ENCODE measurements at regions not wholly inside any gene's neighbourhood (a gene's known extent, or its start where the extent isn't known, plus 50 kb on each side); places are given as distances from the start of the nearest gene placed in this dataset.

DNA sequence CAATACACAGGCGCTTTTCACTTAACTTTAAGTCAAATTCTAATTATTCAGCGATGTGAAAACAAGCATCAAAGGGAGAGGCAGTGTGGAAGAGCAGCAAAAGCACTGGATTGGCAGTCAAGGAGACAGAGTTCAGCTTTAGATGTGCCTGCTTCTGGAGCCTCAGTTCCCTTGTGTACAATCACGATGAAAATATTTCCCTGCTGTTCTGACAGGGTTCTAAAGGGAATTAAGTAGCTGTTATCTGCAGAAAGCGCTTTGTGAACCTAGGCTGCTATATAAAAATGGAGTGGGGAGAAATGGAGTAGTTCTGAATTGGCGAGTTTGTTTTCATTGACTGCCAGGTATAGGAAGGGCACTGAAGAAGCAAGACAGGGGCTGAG is 237.8 kb upstream of the SP8 start:
- Histone ChIP-seq H3K56ac (ENCODE audit: extremely low read depth, insufficient read depth, low read length) (no peak overlapping the region), H3K4ac (ENCODE audit: low read depth, low read length) (no peak overlapping the region), H3K14ac (replicated peaks; ENCODE audit: low read depth, low read length) (no peak overlapping the region), H3K4me3 (ENCODE audit: insufficient read depth, low read depth, low read length) (no peak overlapping the region), H3K9ac (ENCODE audit: low read depth, low read length) (no peak overlapping the region), H3K36me3 (ENCODE audit: control insufficient read depth, insufficient read depth, low read length) (no peaks in the 10 kb centered on the region), H2AFZ (replicated peaks; ENCODE audit: low read length, poor library complexity) (no peak overlapping the region), H2AK9ac (replicated peaks; ENCODE audit: low read depth, low read length, poor library complexity) (no peak overlapping the region), H4K20me1 (ENCODE audit: insufficient read depth, low read length) (no peaks in the 10 kb centered on the region), H2BK5ac (ENCODE audit: low read depth, low read length, poor library complexity, severe bottlenecking) (no peak overlapping the region), H2BK15ac (ENCODE audit: low read depth, low read length) (no peak overlapping the region), H3K4me1 (ENCODE audit: control insufficient read depth, insufficient read depth, low read length) (no peaks in the 10 kb centered on the region), H3K9me1 (ENCODE audit: insufficient read depth, low read length) (no peaks in the 10 kb centered on the region), H3K27me3 (ENCODE audit: control insufficient read depth, insufficient read depth, low read length) (no peaks in the 10 kb centered on the region), H3K23ac (ENCODE audit: low read depth, low read length) (no peak overlapping the region), H3K79me1 (ENCODE audit: low read depth in 1 of 2, low read length in 2 of 2) (no peaks in the 10 kb centered on the region), H4K5ac (ENCODE audit: low read depth, low read length) (no peak overlapping the region), H3K9me3 (ENCODE audit: control insufficient read depth, insufficient read depth, low read length) (peaks cover 8% of the 10 kb centered on the region), H2AK5ac (ENCODE audit: low read depth, low read length) (no peak overlapping the region), H4K8ac (ENCODE audit: low read depth in 2 of 2, low read length in 2 of 2) (no peak overlapping the region), H3K18ac (ENCODE audit: low read depth, low read length) (no peak overlapping the region), H3K27ac (ENCODE audit: insufficient read depth, low read length) (no peak overlapping the region), H2BK120ac (ENCODE audit: low read depth, low read length) (no peak overlapping the region), H3K4me2 (ENCODE audit: low read depth, low read length) (no peak overlapping the region), H2BK20ac (ENCODE audit: low read depth, low read length) (no peak overlapping the region), H4K91ac (ENCODE audit: insufficient read depth, low read depth, low read length) (no peak overlapping the region)
- intact Hi-C loops (cut with micrococcal nuclease): no loop called here
- no CpG with 5 or more reads among the region's 5 CpGs for WGBS, 2 experiments (ENCODE audit: extremely low coverage in 2 of 2, insufficient read length in 1 of 2)
- ATAC-seq (ENCODE audit: low read depth): no peak
- dilution Hi-C loops (cut with HindIII; ENCODE audit: low sequenced_read_pairs, unreplicated experiment): no loop called here
- ChIA-PET CTCF (no interaction called here), POLR2A (ENCODE audit: unreplicated experiment) (no interaction called here)
- DNase-seq: no peak
- TF ChIP-seq NFE2L2 (IDR thresholded peaks at IDR 0.05; ENCODE audit: low read depth, low read length): no peak
- in situ Hi-C loops (cut with MboI; ENCODE audit: low sequenced_read_pairs): no loop called here
- BruUV-seq (replicated peaks): no TSS peak
